ENCODE measurements at regions not wholly inside any gene's neighbourhood (a gene's known extent, or its start where the extent isn't known, plus 50 kb on each side); places are given as distances from the start of the nearest gene placed in this dataset.

DNA sequence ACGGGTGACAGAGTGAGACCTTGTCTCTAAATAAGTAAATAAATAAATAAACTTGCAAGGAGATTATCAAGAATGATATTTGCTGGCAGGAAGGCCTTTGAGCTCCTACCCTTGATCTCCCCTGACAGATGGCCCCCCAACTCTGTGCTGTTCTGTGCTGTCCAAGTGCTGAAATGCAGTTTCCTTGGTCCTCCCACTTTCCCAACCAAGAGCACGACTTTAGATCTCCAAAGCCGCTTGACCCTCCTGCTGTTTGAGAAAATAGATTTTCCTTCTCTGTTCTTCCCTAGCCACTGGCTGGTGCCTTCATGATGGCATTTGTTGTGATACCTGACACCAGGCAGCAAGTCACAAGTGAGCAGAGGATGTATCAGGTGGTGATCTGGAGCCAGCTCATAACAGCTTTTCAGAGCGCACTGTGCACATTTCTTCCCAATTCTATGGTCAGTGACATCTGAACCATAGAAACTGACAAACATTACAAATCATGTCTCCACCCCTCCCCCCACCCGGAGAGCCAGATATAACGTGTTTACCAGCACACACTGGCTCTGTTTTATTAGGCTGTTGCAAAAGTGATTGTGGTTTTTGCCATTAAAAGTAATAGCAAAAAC is 80.0 kb upstream of the PUM3 start:
- no peak overlapping the region for H2BK5ac ChIP-seq (ENCODE audit: insufficient read length, low read length)
- H3K18ac ChIP-seq (ENCODE audit: insufficient read length, low read depth, low read length) = no peak overlapping the region
- H2AFZ ChIP-seq (ENCODE audit: low read length) = no peak overlapping the region
- H3K27ac ChIP-seq (ENCODE audit: insufficient read length, low read depth, low read length) = no peak overlapping the region
- Mint-ChIP-seq H3K4me1 (peaks cover 8 to 12% of the 10 kb centered on the region in 2 experiments), H3K4me3 (no peak overlapping the region), H3K27ac (no peak overlapping the region), H3K9me3 (peaks cover 0 to 2% of the 10 kb centered on the region in 2 experiments; a peak in 2 of 5 replicates), H3K27me3 (ENCODE audit: low read depth) (no peaks in the 10 kb centered on the region), H3K36me3 (ENCODE audit: insufficient read depth in 1 of 3, low read depth in 3 of 3) (no peaks in the 10 kb centered on the region)
- H2BK120ac ChIP-seq (ENCODE audit: low read depth, low read length, poor library complexity, severe bottlenecking) = no peak overlapping the region
- no peak overlapping the region for H3K4ac ChIP-seq (ENCODE audit: low read depth, low read length)
- no peak overlapping the region for H4K91ac ChIP-seq (ENCODE audit: insufficient read length, low read depth, low read length)
- H3K14ac ChIP-seq (ENCODE audit: insufficient read depth, low read length) = no peak overlapping the region
- H3K79me2 ChIP-seq (ENCODE audit: insufficient read depth, low read length) = no peaks in the 10 kb centered on the region
- no peak overlapping the region for H3K9ac ChIP-seq (ENCODE audit: extremely low read depth, insufficient read length, low read length)
- peak; percentile 39 for DNase-seq
- no peak overlapping the region for H3K4me2 ChIP-seq (ENCODE audit: insufficient read depth, insufficient read length, low read length)
- no peaks in the 10 kb centered on the region for H3K4me1 ChIP-seq (ENCODE audit: insufficient read depth, low read length)
- no peak overlapping the region for H2BK20ac ChIP-seq (ENCODE audit: low read depth, low read length, poor library complexity, severe bottlenecking)
- no CpG with 5 or more reads among the region's 6 CpGs for WGBS (ENCODE audit: extremely low coverage, insufficient read length, low lambda C conversion rate)
- no peak overlapping the region for H3T11ph ChIP-seq (ENCODE audit: low read length)
- no peaks in the 10 kb centered on the region for H3K79me1 ChIP-seq (ENCODE audit: insufficient read depth, low read depth, low read length, poor library complexity, severe bottlenecking)
- H4K20me1 ChIP-seq (ENCODE audit: control insufficient read depth, insufficient read depth, insufficient read length) = no peaks in the 10 kb centered on the region
- no peak overlapping the region for H2BK12ac ChIP-seq (ENCODE audit: insufficient read length, low read depth, low read length)
- H4K5ac ChIP-seq (ENCODE audit: insufficient read length, low read depth, low read length) = no peak overlapping the region
- H4K8ac ChIP-seq (replicated peaks; ENCODE audit: insufficient read length, low read depth, low read length) = no peak overlapping the region
- no peaks in the 10 kb centered on the region for H3K23me2 ChIP-seq (ENCODE audit: insufficient read length, low read depth, low read length, poor library complexity, severe bottlenecking)
- no peak overlapping the region for H3K56ac ChIP-seq (ENCODE audit: insufficient read length, low read depth, low read length)
- no peak overlapping the region for H3K23ac ChIP-seq (ENCODE audit: insufficient read length, low read depth, low read length)
- no peaks in the 10 kb centered on the region for H3K9me3 ChIP-seq (ENCODE audit: control insufficient read depth, low read depth, low read length)
- no peak overlapping the region for H2BK15ac ChIP-seq (ENCODE audit: low read depth, low read length)
- no peak overlapping the region for H2AK5ac ChIP-seq (ENCODE audit: insufficient read length, low read length)
- TF ChIP-seq, protein P1, sequence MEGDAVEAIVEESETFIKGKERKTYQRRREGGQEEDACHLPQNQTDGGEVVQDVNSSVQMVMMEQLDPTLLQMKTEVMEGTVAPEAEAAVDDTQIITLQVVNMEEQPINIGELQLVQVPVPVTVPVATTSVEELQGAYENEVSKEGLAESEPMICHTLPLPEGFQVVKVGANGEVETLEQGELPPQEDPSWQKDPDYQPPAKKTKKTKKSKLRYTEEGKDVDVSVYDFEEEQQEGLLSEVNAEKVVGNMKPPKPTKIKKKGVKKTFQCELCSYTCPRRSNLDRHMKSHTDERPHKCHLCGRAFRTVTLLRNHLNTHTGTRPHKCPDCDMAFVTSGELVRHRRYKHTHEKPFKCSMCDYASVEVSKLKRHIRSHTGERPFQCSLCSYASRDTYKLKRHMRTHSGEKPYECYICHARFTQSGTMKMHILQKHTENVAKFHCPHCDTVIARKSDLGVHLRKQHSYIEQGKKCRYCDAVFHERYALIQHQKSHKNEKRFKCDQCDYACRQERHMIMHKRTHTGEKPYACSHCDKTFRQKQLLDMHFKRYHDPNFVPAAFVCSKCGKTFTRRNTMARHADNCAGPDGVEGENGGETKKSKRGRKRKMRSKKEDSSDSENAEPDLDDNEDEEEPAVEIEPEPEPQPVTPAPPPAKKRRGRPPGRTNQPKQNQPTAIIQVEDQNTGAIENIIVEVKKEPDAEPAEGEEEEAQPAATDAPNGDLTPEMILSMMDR (conservative IDR thresholded peaks at IDR 0.05) = no peak
- H3K27me3 ChIP-seq (ENCODE audit: insufficient read depth, low read length) = no peaks in the 10 kb centered on the region
